ENCODE measurements at regions not wholly inside any gene's neighbourhood (a gene's known extent, or its start where the extent isn't known, plus 50 kb on each side); places are given as distances from the start of the nearest gene placed in this dataset.
A peak's percentile ranks its signal among the peaks of the same experiment; 100 is the strongest.

DNA sequence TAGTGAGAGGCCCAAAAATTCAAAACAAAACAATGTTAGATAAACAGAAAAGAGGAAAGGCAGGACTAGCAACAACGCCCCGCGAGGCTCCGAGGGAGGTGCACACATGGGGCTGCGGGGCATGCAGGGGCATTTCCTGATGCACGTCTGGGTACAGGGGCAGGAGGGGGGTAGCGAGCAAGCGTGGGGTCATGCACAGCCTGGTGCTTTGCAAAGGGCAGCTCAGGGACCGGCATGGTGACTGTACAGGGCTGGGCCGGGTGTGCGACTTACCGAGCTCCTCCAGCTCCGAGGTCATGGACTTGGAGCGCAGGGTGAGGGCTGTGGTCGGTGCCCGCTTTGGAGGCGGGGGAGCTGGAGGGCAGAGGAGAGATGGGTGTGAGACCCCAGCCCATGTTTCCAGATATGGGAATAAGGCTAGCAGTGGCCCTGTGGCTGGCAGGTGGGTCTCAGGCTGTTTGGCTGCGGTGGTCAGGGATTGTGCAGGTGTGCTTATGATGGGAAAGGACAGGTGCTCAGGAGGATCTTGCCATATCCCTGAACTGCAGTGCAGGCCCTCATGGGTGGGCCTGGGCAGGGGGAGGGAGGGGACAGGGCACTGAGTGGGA, 103.7 kb downstream of the CTTN start:
- DNase-seq: no peak

DNA sequence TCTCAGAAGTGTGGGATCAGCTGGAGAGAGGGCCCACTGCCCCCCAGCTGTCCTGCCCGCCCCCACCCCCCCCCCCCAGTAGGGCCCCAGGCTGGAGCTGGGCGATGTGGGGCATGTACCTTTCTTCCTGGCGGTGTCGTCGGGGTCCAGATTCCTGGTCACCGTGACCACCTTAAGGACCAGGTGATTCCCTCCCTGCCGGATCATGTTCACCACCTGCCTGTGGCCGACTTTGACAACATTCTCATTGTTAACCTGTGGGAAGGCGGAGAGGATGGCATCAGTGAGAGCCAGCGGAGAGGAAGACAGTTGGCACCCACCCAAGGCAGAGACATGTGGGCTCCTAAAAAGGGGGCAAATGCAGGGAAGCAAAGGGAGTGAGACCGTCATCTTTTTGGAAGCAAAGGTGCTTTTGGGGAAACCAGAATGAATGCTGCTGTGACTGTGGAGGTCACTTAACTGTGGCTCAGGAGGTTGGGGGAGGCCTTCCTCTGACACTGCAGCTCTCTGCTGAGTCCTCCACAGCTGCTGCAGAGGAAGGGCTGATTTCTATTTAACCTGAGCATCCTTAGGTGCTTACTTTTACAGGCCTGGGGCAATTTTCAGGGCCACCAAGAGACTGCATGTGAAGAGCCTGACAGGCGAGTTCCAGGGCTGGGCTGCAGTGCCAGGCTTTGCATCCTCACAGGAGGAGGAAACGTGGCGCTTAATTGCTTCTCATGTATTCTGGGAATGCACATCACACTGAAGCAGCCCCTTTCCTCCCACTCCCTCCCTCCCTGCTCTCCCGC, 104.5 kb downstream of the CTTN start:
- DNase-seq: peak; percentile 36

DNA sequence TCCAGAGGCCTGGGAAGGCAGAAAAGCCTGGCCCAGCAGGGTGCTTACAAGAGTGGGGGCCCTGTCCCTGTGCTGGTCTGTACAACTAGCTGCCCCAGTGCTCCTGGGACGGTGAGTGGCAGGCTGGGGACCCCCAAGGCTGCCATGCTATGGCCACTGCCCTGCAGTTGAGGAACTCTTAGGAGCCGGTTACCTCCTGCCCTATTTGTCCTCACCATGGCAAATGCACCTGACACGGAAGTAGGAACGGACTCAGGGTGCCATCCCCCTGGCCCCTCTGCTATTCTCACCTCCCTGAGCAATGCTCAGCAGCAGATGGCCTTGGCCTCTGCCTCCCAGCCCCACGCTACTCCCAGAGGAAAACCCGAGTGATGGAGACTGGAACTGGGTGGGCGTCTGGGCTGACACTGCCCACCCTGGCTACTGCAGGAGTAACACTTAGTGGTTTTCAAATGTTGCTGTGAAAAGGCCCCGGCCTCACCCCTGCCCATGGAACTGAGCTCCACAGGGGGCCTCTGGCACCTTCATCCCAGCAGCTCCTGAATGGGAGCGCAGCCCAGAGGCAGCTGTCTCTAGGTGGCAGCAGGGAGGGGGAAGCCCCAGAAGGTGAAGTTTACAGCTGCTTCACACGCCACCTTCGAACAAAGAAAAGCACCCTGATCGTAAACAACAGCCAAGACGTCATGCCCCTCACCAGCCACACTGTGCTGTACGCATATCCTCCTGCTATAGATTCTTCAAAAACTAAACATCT, 105.3 kb downstream of the CTTN start:
- peak; percentile 74 for DNase-seq

DNA sequence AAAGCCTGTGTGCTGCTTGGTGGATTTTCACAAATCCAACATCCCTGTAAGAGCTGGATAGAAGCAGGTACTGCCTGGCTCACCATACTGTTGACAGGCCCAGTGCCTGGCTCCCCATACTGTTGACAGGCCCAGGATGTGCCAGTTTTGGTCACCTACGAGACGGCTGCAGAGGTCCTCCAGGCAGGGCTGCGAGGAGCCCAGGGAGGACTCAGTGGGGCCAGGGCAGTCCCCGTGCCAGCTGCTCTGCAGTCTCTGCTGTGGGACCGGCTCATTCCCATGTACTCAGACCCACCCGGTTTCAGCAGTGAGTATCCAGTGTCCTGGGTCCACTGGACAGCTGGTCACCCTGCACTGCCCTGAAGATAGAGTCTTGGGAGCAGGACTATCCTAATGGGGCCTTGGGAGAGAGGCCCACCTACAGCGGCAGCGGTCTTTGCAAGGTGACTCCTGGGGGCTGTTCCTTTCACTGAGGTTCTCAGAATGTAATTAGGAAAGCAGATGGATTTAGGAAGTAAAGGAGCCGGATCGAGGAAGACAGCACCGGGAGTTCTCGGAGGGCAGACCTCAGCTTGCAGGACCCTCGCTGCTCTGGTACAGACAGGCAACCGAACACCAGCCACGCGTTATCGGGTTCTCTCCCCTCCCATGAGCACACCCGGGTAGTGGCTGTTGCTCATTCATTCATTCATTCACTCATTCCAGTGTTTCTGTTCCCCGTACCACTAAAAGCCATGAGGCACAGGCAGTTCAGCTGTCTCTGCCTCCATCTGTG, 106.1 kb downstream of the CTTN start:
- no peak for DNase-seq

DNA sequence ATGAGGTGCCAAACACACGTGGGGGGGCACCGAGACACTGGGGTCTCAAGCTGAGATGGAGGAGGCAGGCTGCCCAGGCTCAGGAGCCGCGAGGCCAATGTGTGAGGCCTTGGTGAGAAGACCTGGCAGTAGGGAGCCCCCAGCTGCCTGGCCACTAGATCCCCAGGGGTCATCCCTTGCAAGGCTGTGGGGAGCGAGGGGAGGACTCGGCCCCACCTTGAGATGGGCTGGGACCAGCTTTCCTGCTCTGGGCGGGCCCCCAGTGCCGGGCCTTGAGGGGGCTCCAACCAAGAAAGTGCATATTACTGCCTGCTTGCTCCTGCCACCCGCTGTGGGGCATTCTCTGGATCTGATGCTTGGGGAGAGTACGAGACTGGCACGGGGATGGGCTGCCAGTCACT, 107.0 kb downstream of the CTTN start:
- DNase-seq: no peak

DNA sequence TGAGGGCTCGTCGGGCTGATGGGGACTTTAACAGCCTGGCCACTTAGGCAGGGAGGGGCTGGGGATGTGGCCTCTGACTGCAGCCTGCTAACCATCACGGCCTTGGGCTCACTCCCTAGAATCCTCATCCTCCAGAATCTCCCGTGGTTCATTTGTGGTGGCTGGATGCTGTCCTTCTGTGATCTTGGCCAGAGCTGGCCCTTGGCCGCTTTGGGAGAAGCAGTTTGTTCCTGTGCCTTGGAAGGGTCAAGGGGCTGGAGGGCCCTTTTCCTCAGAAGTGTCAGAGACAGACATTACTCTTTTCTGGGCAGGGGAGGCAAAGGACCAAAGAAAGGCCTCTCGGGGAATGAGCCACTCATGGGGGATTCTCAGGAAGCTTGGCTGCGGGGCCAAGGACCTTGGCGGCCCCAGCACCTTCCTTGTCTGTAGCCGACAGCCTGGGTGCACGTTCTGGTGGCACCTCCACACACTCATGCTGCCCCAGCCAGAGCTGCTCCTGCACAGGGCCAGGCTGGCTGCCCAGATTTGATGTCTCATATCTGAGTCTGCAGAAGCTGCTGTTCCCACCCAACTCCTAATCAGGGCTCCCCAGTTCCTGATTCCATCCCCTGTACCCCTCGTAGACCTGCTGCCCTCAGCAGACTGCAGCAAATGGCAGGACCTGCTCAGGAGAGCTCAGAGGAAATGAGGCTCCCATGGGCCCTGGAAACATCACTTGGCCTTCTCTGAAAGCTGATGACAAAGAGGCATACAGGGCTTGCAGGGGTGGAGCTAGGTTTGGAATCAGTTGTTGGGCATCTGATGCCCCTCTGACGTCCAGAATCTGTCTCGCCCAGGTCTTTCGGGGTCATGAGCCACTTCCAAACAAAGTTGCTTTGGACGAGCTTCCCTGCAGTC, 107.7 kb downstream of the CTTN start:
- no peak for DNase-seq

DNA sequence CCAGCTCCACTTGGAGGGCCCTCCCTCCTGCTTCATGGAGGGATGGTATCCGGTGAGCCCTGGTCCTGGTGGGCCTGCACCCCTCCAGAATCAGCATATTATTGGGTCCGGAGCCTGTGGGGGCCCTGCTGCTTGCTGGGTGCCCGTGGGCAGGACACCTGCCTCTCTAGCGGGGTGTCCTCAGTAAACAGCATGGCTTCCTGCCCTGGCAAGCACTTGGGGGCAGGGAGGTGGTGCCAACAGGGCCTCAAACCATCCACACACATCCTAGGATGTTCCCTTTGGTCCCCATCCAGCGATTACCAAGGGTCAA, 108.3 kb downstream of the CTTN start:
- DNase-seq: no peak

DNA sequence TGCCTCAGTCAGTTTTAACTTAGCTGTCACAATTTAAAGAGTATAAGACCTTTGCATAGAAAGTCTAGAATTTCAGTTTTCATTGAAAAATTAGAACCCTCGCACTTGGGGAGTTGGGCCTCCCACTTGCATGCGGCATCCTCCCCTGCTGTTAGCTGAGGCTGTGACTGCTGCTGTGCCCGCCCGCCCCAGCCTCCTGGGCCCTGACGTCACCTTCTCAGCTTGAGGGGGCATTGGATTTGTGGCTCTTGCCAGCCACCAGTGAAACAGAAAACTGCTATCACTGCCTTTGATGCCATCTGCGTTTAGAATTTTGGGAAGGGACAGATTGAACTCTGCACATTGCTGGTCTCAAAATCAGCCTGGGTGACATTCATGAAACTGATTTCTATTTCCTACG, 108.7 kb downstream of the CTTN start:
- DNase-seq: no peak

DNA sequence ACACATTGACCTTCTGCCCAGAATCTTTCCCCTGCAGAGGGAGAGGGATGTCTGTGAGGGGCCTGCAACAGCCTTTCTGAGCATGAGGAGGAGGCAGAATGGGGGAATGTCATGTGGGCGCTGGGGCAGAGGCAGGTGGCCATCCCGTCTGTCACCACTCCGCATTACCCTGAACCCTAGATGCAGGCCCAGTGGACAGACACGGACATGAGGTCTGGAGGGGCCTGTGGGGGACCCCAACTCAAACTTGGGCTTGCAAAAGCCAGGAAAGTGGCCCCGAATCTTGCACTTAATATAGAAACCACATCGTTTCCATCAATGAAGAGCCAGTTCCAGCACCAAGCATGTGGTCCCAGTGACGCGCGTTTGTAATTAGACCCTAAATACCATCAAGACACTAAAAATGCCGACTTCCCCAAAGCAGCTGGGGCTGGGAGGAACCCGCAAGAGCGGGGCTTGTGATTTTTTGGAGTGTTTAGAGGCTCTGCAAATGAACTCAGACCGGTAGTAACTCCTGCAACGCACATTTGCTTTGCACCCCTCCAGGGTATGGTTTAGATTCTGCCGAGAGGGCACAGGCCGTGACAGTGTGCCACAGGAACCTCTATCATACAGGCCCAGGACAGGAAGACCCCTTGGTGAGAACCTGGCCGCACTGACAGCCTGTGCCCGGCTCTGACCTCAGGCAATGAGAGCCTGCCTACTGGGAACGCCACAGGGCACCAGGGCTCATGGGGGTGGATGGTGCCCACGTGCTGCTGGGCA, 109.3 kb downstream of the CTTN start:
- DNase-seq: no peak

DNA sequence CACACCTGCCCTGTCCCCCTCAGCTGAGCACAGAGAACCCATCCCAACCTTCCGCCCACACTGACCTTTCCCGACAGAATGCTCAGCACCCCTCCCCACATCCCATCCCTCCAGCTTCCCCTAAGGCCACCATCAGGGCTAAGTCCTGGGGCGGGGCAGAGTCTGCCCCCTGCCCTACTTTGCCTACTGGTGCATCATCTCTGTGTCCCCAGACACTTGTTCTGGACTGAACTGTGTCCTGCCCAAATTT, 109.8 kb downstream of the CTTN start:
- no peak for DNase-seq

DNA sequence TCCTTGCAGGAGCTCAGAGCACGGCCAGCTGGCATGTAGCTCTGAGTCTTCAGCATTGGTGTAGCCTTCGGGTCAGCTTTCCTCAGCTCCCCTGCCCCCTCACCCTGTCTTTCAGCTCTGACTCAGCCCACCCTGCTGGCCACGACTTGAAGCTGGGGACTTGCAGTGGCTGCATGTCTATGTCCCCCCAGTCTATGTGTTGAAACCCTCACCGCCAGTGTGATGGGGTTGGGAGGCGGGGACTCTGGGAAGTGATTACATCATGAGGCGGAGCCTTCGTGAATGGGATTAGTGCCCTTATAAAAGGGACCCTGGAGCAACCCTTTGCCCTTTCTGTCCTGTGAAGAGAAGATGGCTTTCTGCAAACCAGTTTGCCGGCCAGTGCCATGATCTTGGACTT, 111.1 kb downstream of the CTTN start:
- DNase-seq: no peak

DNA sequence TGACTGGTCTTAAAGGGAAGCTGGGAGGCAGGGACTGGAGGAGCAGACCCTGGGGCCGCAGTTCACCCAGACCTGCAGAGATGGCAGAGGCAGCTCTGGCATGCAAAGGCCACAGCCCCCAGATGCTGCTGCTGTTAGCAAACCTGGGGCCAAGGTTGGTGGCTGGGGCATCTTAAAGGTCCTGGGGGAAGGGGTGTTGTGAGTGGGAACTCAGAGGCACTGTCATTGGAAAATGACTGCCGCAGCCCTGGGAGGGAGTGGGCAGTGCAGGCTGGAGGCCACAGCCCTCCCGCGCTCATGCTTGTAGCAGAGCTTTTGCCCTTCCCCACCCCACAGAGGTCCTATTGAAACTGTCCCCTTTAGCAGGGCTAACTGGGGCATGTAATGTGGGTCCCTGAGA, 111.8 kb downstream of the CTTN start:
- DNase-seq: no peak

DNA sequence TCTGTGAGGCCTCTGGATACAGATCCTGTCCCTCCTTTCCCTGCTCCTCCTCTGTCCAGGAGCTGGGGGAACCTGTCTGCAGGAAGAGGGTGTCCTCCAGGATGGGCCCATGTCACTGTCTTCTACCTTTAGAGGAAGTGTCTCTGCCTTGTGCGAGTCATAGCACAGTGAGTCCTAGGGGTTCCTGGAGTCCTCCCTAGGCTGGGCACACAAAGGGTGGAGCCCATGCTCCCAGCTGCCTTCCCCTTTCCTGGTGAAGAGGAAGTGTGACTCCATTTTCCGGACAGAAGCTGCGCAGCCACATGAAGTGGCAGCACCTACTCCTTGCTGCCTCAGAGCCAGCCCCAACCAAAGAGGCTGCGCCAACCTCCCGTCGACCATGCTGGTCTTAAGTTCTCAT, 112.2 kb downstream of the CTTN start:
- no peak for DNase-seq

DNA sequence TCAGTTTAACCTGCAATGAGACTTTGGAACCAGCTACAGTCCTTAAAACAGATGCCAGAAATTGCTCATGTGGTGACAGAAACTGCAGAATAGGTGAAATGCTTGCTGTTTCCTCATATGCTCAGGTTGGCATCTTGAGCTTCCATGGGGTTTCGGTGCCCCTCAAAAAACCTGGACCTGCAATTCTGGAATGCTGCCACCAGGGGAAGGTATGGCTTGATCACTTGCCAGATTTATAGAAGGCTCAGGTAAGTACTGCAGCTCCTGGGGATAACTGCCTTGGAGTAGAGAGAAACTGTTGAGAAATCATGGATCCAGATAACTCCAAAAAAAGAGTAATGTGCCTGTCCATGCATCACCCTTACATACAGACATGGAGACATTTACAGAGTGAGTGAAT, 113.0 kb downstream of the CTTN start:
- DNase-seq: no peak

DNA sequence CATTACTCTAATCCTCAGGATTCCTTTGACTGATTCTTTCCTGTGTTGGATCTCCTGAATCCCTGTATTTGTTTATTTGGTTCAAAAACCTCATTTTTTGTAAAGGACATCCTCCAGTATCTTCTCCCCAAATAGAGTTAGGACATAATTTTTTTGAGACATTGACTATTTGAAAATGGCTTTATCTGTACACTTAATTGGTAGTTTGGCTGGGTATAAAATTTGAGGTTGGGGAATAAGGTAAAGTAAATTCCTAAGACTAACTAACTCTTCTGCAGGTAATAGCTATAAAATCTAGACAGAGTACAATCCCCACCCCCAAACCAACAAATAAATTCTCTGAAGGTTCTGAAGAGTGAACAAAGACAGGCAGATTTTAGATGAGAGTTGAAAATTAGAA, 114.4 kb downstream of the CTTN start:
- no peak for DNase-seq

DNA sequence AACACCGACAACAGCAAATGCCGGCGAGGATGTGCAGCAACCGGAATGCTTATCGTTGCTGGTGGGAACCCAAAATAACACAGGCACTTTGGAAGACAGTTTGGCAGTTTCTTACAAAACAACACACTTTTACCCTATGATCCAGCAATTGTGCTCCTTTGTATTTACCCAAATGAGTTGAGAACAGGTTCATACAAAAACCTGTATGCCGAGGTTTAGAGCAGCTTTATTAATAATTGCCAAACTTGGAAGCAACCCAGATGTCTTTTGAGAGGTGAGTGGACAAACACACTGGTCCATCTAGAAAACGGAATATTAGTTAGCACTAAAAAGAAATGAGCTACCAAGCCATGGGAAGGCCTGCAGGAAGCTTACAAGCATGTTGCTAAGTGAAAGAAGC, 118.9 kb downstream of the CTTN start:
- DNase-seq: no peak

DNA sequence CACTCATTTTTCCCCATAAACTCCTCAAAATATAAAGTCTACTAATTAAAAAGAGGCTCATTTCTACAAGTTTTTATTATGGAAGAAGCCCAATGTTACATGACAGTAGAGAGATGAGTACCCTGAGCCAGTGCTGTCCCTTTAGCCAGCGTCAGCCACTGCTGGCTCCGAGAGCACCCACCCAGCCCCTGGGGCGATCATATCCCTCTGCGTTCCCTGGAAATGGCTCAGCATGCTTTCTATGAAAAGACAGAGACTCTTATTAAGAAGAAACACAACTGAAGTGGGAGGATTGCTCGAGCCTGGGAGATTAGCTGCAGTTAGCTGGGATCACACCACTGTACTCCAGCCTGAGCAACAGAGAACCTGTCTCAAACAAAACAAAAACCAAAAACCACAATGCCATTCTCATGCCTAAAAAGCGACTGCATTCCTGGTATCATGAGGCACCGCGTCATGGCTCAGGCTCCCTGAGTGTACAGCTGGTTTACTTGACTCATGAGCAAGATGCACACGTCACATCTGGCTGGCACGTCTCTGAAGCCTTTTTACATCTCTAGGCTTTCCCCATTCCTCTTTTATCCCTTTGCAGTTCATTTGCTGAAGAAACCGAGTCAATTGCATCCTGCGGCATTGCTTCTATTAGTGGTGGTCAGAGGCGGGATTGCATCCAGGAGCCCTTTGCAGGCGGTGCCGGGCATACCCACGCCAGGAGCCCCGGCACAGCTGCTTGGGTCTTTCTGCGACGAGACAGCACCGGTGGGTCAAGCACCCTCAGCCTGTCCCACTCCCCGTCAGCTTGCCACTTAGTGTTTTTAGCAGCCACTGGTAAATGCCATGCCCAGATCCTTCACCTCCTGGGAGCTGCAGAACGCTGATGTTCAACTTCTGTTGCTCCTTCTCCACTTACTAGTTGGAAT, 119.9 kb downstream of the CTTN start:
- DNase-seq: no peak

DNA sequence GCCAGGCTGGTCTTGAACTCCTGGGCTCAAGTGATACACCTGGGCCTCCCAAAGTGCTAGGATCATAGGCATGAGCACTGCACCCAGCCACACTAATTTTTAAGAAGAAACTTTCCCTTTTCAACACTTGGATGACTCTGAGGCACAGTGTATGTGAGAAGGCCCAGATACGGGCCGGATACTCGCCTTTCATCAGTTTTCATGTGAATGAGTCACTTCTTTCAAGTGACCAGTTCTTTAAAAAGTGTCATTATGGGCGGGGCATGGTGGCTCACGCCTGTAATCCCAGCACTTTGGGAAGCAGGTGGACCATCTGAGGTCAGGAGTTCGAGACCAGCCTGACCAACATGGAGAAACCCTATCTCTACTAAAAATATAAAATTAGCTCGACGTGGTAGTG, 120.8 kb downstream of the CTTN start:
- no peak for DNase-seq

DNA sequence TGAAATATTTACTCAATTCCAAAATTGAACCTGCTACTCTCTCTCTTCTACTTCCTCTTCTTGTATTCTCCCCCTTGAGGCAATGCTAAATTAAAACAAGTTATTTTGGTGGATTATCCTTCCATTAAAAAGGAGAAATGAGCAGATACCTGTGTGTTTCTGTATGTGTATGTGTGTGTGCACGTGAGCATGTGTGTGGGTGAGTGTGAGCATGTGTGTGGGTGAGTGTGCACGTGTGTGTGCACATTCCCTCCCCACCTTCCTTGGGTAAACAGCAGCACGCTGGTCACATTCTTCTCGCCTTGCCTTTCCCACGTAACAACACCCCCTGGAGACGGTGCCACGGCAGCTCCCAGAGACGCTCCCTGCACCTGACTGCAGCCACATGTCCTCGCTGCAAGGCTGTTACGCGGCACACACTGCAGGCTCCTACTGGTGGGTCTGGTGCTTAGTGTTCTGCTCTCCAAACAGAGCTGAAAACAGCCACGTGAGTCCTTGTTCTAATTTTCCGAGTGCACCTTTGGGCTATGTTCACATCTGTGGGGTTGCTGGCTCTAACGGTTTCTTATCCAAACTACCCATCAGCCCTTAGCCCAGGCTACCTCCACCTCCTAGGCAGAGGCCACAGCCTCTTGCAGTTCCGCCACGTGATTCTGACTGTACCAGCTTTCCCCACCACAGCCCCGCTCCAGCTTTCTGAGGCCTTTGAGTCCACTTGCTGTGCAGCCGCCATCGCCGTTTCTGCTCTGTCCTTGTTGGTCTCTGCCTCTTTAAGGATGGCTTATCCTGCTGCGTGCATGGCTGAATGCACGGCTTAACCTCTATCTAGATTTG, 123.4 kb downstream of the CTTN start:
- DNase-seq: no peak

DNA sequence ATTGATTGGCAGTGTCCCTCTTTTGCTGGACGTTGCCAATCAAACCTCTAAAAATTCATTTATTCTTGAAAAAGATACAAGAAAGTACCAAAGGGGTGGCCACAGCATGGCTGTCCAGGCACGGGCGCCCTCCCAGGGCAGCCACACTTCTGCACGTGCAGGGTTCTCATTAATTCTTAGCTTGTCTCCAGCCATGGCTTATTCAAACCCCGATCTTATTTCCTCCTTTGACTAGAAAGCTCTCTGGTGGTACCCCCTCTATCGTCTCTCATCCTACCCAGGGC, 123.9 kb downstream of the CTTN start:
- DNase-seq: no peak
